GM10248 (cell line): ENCODE measurements at regions not wholly inside any gene's neighbourhood (a gene's known extent, or its start where the extent isn't known, plus 50 kb on each side); places are given as distances from the start of the nearest gene placed in this dataset.

ENCODE experiments used
- CTCF ChIA-PET: fragments of 300-600 bp; sonication (Branson Sonifier 250); formaldehyde crosslinking; extraction: SDS; loops from one replicate; lab custom pipeline; 2021; ENCODE audit warnings: antibody characterized with exemption; lab: Yijun Ruan, JAX
- POLR2A ChIA-PET: fragments of 350-650 bp; sonication (Branson Sonifier 250); formaldehyde crosslinking; extraction: SDS; loops from one replicate; lab custom pipeline; 2020; ENCODE audit warnings: antibody characterized with exemption; lab: Yijun Ruan, JAX
- DNase-seq: peaks from one replicate; pipeline ENCODE4 v3.0.0; 2012; ENCODE audit errors: extremely low spot score
- CTCF ChIP-seq: IDR thresholded peaks from 2 replicates; pipeline ENCODE4 v1.5.1; 2012; ENCODE audit warnings: mild to moderate bottlenecking, low read depth; ENCODE audit errors: extremely low read depth, missing control alignments, control extremely low read depth

- POLR2A ChIA-PET = no interaction called here
- CTCF ChIA-PET = interaction anchor here (0.8 to 2.1 kb wide), 4 partner anchors 8 to 312 kb away, joined by 3 to 8 read pairs (median 4); no protein-coding TSS in a partner anchor
- no peak for DNase-seq
- TF ChIP-seq CTCF = no peak
Observed at GRCh38 chr15:68871507-68871906, 50.8 kb upstream of the ANP32A start.

- TF ChIP-seq CTCF = no peak
- DNase-seq = no peak
- ChIA-PET CTCF (interaction anchor here (1.2 to 5.0 kb wide), 24 partner anchors 11 to 568 kb away, joined by 3 to 67 read pairs (median 8); no protein-coding TSS in a partner anchor), POLR2A (no interaction called here)
Observed at GRCh38 chr15:68874788-68875187, 54.1 kb upstream of the ANP32A start.

- CTCF ChIA-PET = interaction anchor here (0.7 to 5.0 kb wide), 39 partner anchors 8 to 569 kb away, joined by 3 to 67 read pairs (median 7); no protein-coding TSS in a partner anchor
- TF ChIP-seq CTCF = peak; percentile 81
- POLR2A ChIA-PET = no interaction called here
Observed at GRCh38 chr15:68875377-68876116, 54.8 kb upstream of the SPESP1 start.

GRCh38 chr15:68877626-68878025, 52.7 kb upstream of the SPESP1 start:
- no peak for TF ChIP-seq CTCF
- no peak for DNase-seq
- ChIA-PET POLR2A (no interaction called here), CTCF (interaction anchor here (3.5 to 5.0 kb wide), 5 partner anchors 143 to 329 kb away, joined by 26 to 67 read pairs (median 54); no protein-coding TSS in a partner anchor)

More at GRCh38 chr15:68875377-68876116, 54.8 kb upstream of the SPESP1 start:
- peak; percentile 84 for DNase-seq

GRCh38 chr15:68880382-68880781, 49.9 kb upstream of the SPESP1 start:
- DNase-seq = no peak
- POLR2A ChIA-PET = no interaction called here
- no peak for TF ChIP-seq CTCF
- CTCF ChIA-PET = interaction anchor here (1.5 to 1.9 kb wide), 2 partner anchors 16 to 96 kb away, joined by 4 to 6 read pairs; no protein-coding TSS in a partner anchor
